GM12874 (cell line): ENCODE measurements at regions not wholly inside any gene's neighbourhood (a gene's known extent, or its start where the extent isn't known, plus 50 kb on each side); places are given as distances from the start of the nearest gene placed in this dataset.

ENCODE experiments used
- CTCF ChIP-seq: IDR thresholded peaks from 2 replicates; pipeline ENCODE4 v1.5.1; 2011; ENCODE audit warnings: low read depth, mild to moderate bottlenecking, control low read depth, low read length, moderate library complexity; ENCODE audit not compliant: insufficient read depth

- TF ChIP-seq CTCF = no peak
These were observed 493.6 kb downstream of the PCNX1 start for GRCh38 chr14:71400871-71401321.

GRCh38 chr14:71403656-71404055 is 496.4 kb downstream of the PCNX1 start:
- TF ChIP-seq CTCF = peak; percentile 28; the same call in 1 of the 2 replicates

GRCh38 chr14:71405676-71406075 is 498.4 kb downstream of the PCNX1 start:
- no peak for TF ChIP-seq CTCF

GRCh38 chr14:71408362-71409030 is 501.2 kb downstream of the PCNX1 start:
- no peak for TF ChIP-seq CTCF

- TF ChIP-seq CTCF = no peak
These were observed 503.5 kb downstream of the PCNX1 start for GRCh38 chr14:71410578-71411284.

GRCh38 chr14:71411285-71411595 is 504.0 kb downstream of the PCNX1 start:
- no peak for TF ChIP-seq CTCF

GRCh38 chr14:71411738-71412137 is 504.5 kb downstream of the PCNX1 start:
- no peak for TF ChIP-seq CTCF
